Sigmoid colon (tissue), 4 donors: ENCODE measurements at regions not wholly inside any gene's neighbourhood (a gene's known extent, or its start where the extent isn't known, plus 50 kb on each side); places are given as distances from the start of the nearest gene placed in this dataset.

ENCODE experiments used
- EP300 ChIP-seq, 4 donors: sonication (generic); formaldehyde crosslinking; IDR thresholded peaks; one replicate each; pipeline ENCODE4 v1.6.1; 2017; ENCODE audit warnings: antibody characterized with exemption in 4 of 4
- POLR2A ChIP-seq, 2 donors: fragments of 450-650 bp; IDR thresholded peaks; one replicate each; pipeline ENCODE4 v1.6.1; 2016; ENCODE audit warnings: antibody characterized with exemption in 2 of 2, mild to moderate bottlenecking in 2 of 2, moderate library complexity in 2 of 2
- POLR2AphosphoS5 ChIP-seq, 4 donors: sonication (generic); formaldehyde crosslinking; IDR thresholded peaks; one replicate each; pipeline ENCODE4 v1.6.1; 2017; ENCODE audit warnings: antibody characterized with exemption in 4 of 4
- TF ChIP-seq, protein P1 (sequence below), 4 experiments: fragments of 450-650 bp in 3 of 4; fragments of 200-600 bp in 1 of 4; IDR thresholded peaks; one replicate each; pipeline ENCODE4 v1.5.1; 2016 to 2019; ENCODE audit warnings: antibody characterized with exemption in 4 of 4, mild to moderate bottlenecking in 3 of 4, moderate library complexity in 2 of 4

DNA sequence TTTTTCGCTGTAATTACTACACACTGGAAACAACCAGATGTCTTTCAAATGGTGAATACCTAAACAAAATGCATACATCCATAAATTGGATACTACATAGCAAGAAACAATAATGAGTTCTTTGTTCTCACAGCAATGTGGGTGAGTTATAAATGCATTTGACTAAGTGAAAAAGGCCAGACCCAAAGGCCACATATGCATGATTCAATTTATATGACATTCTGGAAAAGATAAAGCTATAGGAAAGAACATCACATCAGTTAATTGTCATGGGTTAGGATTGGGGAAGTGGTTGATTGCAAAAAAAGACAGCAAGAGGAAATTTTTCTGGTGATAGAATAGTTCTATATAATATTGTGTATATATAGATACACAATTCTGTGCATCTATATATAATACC is 198.9 kb downstream of the CYLC2 start:
- TF ChIP-seq, protein P1, sequence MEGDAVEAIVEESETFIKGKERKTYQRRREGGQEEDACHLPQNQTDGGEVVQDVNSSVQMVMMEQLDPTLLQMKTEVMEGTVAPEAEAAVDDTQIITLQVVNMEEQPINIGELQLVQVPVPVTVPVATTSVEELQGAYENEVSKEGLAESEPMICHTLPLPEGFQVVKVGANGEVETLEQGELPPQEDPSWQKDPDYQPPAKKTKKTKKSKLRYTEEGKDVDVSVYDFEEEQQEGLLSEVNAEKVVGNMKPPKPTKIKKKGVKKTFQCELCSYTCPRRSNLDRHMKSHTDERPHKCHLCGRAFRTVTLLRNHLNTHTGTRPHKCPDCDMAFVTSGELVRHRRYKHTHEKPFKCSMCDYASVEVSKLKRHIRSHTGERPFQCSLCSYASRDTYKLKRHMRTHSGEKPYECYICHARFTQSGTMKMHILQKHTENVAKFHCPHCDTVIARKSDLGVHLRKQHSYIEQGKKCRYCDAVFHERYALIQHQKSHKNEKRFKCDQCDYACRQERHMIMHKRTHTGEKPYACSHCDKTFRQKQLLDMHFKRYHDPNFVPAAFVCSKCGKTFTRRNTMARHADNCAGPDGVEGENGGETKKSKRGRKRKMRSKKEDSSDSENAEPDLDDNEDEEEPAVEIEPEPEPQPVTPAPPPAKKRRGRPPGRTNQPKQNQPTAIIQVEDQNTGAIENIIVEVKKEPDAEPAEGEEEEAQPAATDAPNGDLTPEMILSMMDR (IDR thresholded peaks at IDR 0.05) = no peak
- TF ChIP-seq POLR2AphosphoS5 (IDR thresholded peaks at IDR 0.05) (no peak), POLR2A (IDR thresholded peaks at IDR 0.05) (no peak), EP300 (IDR thresholded peaks at IDR 0.05) (no peak)
